HepG2 (cell line): ENCODE measurements at regions not wholly inside any gene's neighbourhood (a gene's known extent, or its start where the extent isn't known, plus 50 kb on each side); places are given as distances from the start of the nearest gene placed in this dataset.

ENCODE experiments used
- ATAC-seq: fragments of 200-7000 bp; cut with Tn5 transposase; 3 replicates; pipeline ENCODE4 v1.9.1; 2020; ENCODE audit warnings: mild to moderate bottlenecking, moderate library complexity
- BruUV-seq: library from RNA; stranded (reverse); fragments of 400-500 nt; replicated peaks from 2 replicates; lab custom pipeline; 2021; lab: Mats Ljungman, UMichigan
- CTCF ChIA-PET: fragments of 300-600 bp; formaldehyde crosslinking; extraction: SDS; loops from one replicate; lab custom pipeline; 2021; ENCODE audit warnings: low total read pairs, inconsistent platforms, low intra/inter-chr PET ratio; lab: Yijun Ruan, JAX
- POLR2A ChIA-PET: fragments of 350-600 bp; sonication (Branson Sonifier 250); formaldehyde crosslinking; loops from one replicate; lab custom pipeline; 2020; ENCODE audit warnings: antibody characterized with exemption, inconsistent platforms; lab: Yijun Ruan, JAX
- DNase-seq: peaks from one replicate; pipeline ENCODE4 v3.0.0-alpha.2; 2015; ENCODE audit warnings: low spot score
- FAIRE-seq: peaks from 3 replicates; lab custom pipeline; 2011; peaks lifted over from hg19 to GRCh38; lab: Jason Lieb, UNC
- H2AFZ ChIP-seq: one replicate; pipeline ENCODE4 v1.6.1; 2011; ENCODE audit warnings: low read length, inconsistent platforms
- H3K27ac ChIP-seq: fragments of 300-600 bp; 3 replicates; pipeline ENCODE4 v1.8.0; 2011; ENCODE audit warnings: mixed run types, mild to moderate bottlenecking, mixed read lengths, low read length, inconsistent platforms; ENCODE audit not compliant: insufficient read depth; ENCODE audit errors: extremely low read length
- H3K27me3 ChIP-seq, 2 experiments: fragments of 200-600 bp in 1 of 2; 2 replicates in 1 of 2; 3 replicates in 1 of 2; pipeline versions ENCODE4 v1.6.0 to v1.8.0; 2011; ENCODE audit warnings: low read length in 2 of 2, mild to moderate bottlenecking in 2 of 2, moderate library complexity in 2 of 2, inconsistent platforms in 1 of 2; ENCODE audit not compliant: insufficient read depth in 2 of 2, control insufficient read depth in 1 of 2
- H3K36me3 ChIP-seq, 2 experiments: fragments of 200-600 bp in 1 of 2; replicated peaks in 1 of 2; 2 replicates in 1 of 2; 3 replicates in 1 of 2; pipeline versions ENCODE4 v1.5.1 to v1.8.0; 2011; ENCODE audit warnings: low read length in 2 of 2, inconsistent platforms in 1 of 2; ENCODE audit not compliant: insufficient read depth in 2 of 2, control insufficient read depth in 1 of 2
- H3K4me1 ChIP-seq: 2 replicates; pipeline ENCODE4 v1.5.1; 2012; ENCODE audit warnings: low read length, inconsistent platforms; ENCODE audit not compliant: insufficient read depth
- H3K4me2 ChIP-seq: 2 replicates; pipeline ENCODE4 v1.6.0; 2011; ENCODE audit warnings: low read depth, low read length, inconsistent platforms
- H3K4me3 ChIP-seq, 3 experiments: fragments of 200-600 bp in 1 of 3; sonication (generic), shearing (Covaris generic) in 1 of 3; replicated peaks in 1 of 3; 2 replicates each; pipeline ENCODE4 v1.5.1; 2011 to 2016; ENCODE audit warnings: low read length in 3 of 3, inconsistent platforms in 2 of 3, low read depth in 2 of 3, mild to moderate bottlenecking in 2 of 3, control low read depth in 1 of 3, mixed read lengths in 1 of 3; ENCODE audit not compliant: insufficient read depth in 1 of 3
- H3K79me2 ChIP-seq: one replicate; pipeline ENCODE4 v1.6.1; 2011; ENCODE audit warnings: low read length, inconsistent platforms; ENCODE audit not compliant: insufficient read depth
- H3K9ac ChIP-seq: 2 replicates; pipeline ENCODE4 v1.6.0; 2011; ENCODE audit warnings: mild to moderate bottlenecking, low read depth, low read length, inconsistent platforms; ENCODE audit not compliant: insufficient read depth
- H3K9me3 ChIP-seq: 2 replicates; pipeline ENCODE4 v1.5.1; 2012; ENCODE audit warnings: mild to moderate bottlenecking, low read length
- H4K20me1 ChIP-seq: 2 replicates; pipeline ENCODE4 v1.6.0; 2011; ENCODE audit warnings: inconsistent platforms, mild to moderate bottlenecking, low read length, moderate library complexity; ENCODE audit not compliant: insufficient read depth
- ATF7 ChIP-seq, 2 experiments: fragments of 450-650 bp in 1 of 2; sonication (generic) in 1 of 2; formaldehyde crosslinking in 1 of 2; IDR thresholded peaks; 2 replicates each; pipeline versions ENCODE4 v1.4.0 to v1.6.1; 2016 to 2020; ENCODE audit warnings: antibody characterized with exemption in 1 of 2, mild to moderate bottlenecking in 1 of 2, missing genetic modification reagents in 1 of 2
- CHD4 ChIP-seq: fragments of 200-600 bp; sonication (generic); IDR thresholded peaks from 2 replicates; pipeline ENCODE4 v1.7.0; 2017; ENCODE audit warnings: mild to moderate bottlenecking, low read length, borderline replicate concordance
- CREB1 ChIP-seq, 2 experiments: fragments of 450-650 bp in 1 of 2; IDR thresholded peaks; 2 replicates each; pipeline ENCODE4 v1.6.1; 2016 to 2017; ENCODE audit warnings: control low read depth in 1 of 2, mild to moderate bottlenecking in 1 of 2, missing compliant biosample characterization in 1 of 2, missing genetic modification characterization in 1 of 2
- HCFC1 ChIP-seq: fragments of 150-350 bp; IDR thresholded peaks from 2 replicates; pipeline ENCODE4 v1.6.1; 2014; ENCODE audit warnings: low read depth, low read length
- IRF1 ChIP-seq: sonication (generic); formaldehyde crosslinking; IDR thresholded peaks from 2 replicates; pipeline ENCODE4 v1.4.0; 2020; ENCODE audit warnings: low read depth, mild to moderate bottlenecking, missing genetic modification reagents
- SIN3B ChIP-seq: fragments of 150-350 bp; IDR thresholded peaks from 2 replicates; pipeline ENCODE4 v1.6.1; 2014; ENCODE audit warnings: low read length
- THAP11 ChIP-seq: IDR thresholded peaks from 2 replicates; pipeline ENCODE4 v1.6.1; 2016; ENCODE audit warnings: missing biosample characterization, missing genetic modification reagents
- ZBTB33 ChIP-seq: sonication (generic); formaldehyde crosslinking; IDR thresholded peaks from 2 replicates; pipeline ENCODE4 v1.4.0; 2020; ENCODE audit warnings: missing genetic modification reagents
- WGBS: methylation state at CpG from one replicate; pipeline ENCODE4 v1.1.6; 2017; ENCODE audit warnings: low lambda C conversion rate; 5-methylcytosine and 5-hydroxymethylcytosine counted together
- in situ Hi-C: cut with HindIII; loops from 2 replicates; pipeline ENCODE4 v1.10.0; 2017; ENCODE audit warnings: low pct_unique_long_range_greater_than_20kb; ENCODE audit not compliant: extremely low pct_ligation_motif_present
- intact Hi-C: fragments of 100-400 bp; cut with micrococcal nuclease; formaldehyde crosslinking; loops from one replicate; pipeline ENCODE4 v1.10.0; 2022; ENCODE audit not compliant: unreplicated experiment

GRCh38 chr5:97801461-97801860 is 618.4 kb upstream of the RIOK2 start:
- H3K79me2 ChIP-seq = no peaks in the 10 kb centered on the region
- no peaks in the 10 kb centered on the region for H4K20me1 ChIP-seq
- no peak for ATAC-seq
- H3K36me3 ChIP-seq = no peaks in the 10 kb centered on the region
- H3K4me1 ChIP-seq = no peaks in the 10 kb centered on the region
- BruUV-seq = no TSS peak
- in situ Hi-C loops (no loop called here), intact Hi-C loops (no loop called here)
- TF ChIP-seq ZBTB33 (CRISPR knock-in tag) (no peak), CREB1 (IDR thresholded peaks at IDR 0.05) (0 out of 2 replicates have a peak, but pooled peaks have one; percentile 14), CREB1 (CRISPR knock-in tag; IDR thresholded peaks at IDR 0.05) (no peak), IRF1 (CRISPR knock-in tag) (no peak), CHD4 (no peak)
- no peak overlapping the region for H3K9ac ChIP-seq
- H3K27me3 ChIP-seq = no peaks in the 10 kb centered on the region
- ChIA-PET CTCF (no interaction called here), POLR2A (no interaction called here)
- H3K9me3 ChIP-seq = peaks cover 42% of the 10 kb centered on the region
- H3K4me3 ChIP-seq = no peak overlapping the region
- H2AFZ ChIP-seq = no peak overlapping the region
- FAIRE-seq = no peak
- DNase-seq = no peak
- H3K27ac ChIP-seq = no peak overlapping the region
- no peak overlapping the region for H3K4me2 ChIP-seq

- intact Hi-C loops = no loop called here
- Histone ChIP-seq H3K36me3 (no peaks in the 10 kb centered on the region), H3K79me2 (no peaks in the 10 kb centered on the region), H3K27ac (no peak overlapping the region), H3K4me2 (no peak overlapping the region), H4K20me1 (no peaks in the 10 kb centered on the region), H3K9ac (no peak overlapping the region), H3K9me3 (peaks cover 24% of the 10 kb centered on the region; the same call in 1 of the 2 replicates), H3K4me1 (no peaks in the 10 kb centered on the region), H3K4me3 (no peak overlapping the region), H2AFZ (no peak overlapping the region), H3K27me3 (no peaks in the 10 kb centered on the region)
- DNase-seq (no peak), FAIRE-seq (no peak), ATAC-seq (no peak)
- no peak for TF ChIP-seq SIN3B
- no peak for TF ChIP-seq THAP11 (CRISPR knock-in tag)
- TF ChIP-seq ATF7 (IDR thresholded peaks at IDR 0.05) = peak; percentile 93
- no peak for TF ChIP-seq ATF7 (CRISPR knock-in tag; IDR thresholded peaks at IDR 0.05)
- no peak for TF ChIP-seq HCFC1
- POLR2A ChIA-PET = no interaction called here
- CTCF ChIA-PET = no interaction called here
- BruUV-seq = no TSS peak
- WGBS = 1% methylated on average over 2 of the region's 2 CpGs
- in situ Hi-C loops = no loop called here
Observed at GRCh38 chr5:97820138-97820537, 637.1 kb upstream of the RIOK2 start.
